Prostate gland (tissue), 2 donors: ENCODE measurements at regions not wholly inside any gene's neighbourhood (a gene's known extent, or its start where the extent isn't known, plus 50 kb on each side); places are given as distances from the start of the nearest gene placed in this dataset.

Experiments used
- DNase-seq: peaks from one replicate; pipeline ENCODE4 v3.0.0-alpha.2; 2019; ENCODE audit warnings: low spot score
- H3K27ac ChIP-seq, 2 donors: fragments of 200-600 bp; sonication (generic); 2 replicates each; pipeline ENCODE4 v1.5.1; 2017 to 2019
- H3K27me3 ChIP-seq: fragments of 200-600 bp; sonication (generic); replicated peaks from 2 replicates; pipeline ENCODE4 v1.5.1; 2019; ENCODE audit not compliant: insufficient read depth
- H3K36me3 ChIP-seq, 2 donors: fragments of 200-600 bp; sonication (generic); 1 replicate in 1 of 2; 2 replicates in 1 of 2; pipeline versions ENCODE4 v1.5.1 to v1.8.1; 2017 to 2019
- H3K4me1 ChIP-seq: fragments of 200-600 bp; sonication (generic); replicated peaks from 2 replicates; pipeline ENCODE4 v1.5.1; 2019
- H3K4me3 ChIP-seq, 2 donors: fragments of 200-600 bp; sonication (generic); 2 replicates each; pipeline ENCODE4 v1.5.1; 2017 to 2019
- H3K9me3 ChIP-seq: fragments of 200-600 bp; sonication (generic); 2 replicates; pipeline ENCODE4 v1.5.1; 2017
- POLR2A ChIP-seq: fragments of 450-650 bp; IDR thresholded peaks from one replicate; pipeline ENCODE4 v1.6.1; 2016; ENCODE audit warnings: antibody characterized with exemption, mild to moderate bottlenecking
- POLR2AphosphoS5 ChIP-seq: sonication (generic); formaldehyde crosslinking; IDR thresholded peaks from one replicate; pipeline ENCODE4 v1.6.1; 2017; ENCODE audit warnings: antibody characterized with exemption
- WGBS: methylation state at CpG from one replicate; pipeline ENCODE4 v1.1.5; 2018; 5-methylcytosine and 5-hydroxymethylcytosine counted together
- intact Hi-C: fragments of 100-400 bp; cut with DNase I; formaldehyde crosslinking; loops from one replicate; pipeline ENCODE4 v1.14.2; 2022
- TF ChIP-seq, protein P1 (sequence below), 4 experiments: fragments of 200-600 bp in 2 of 4; fragments of 450-650 bp in 2 of 4; sonication (generic) in 2 of 4; IDR thresholded peaks; 1 replicate in 3 of 4; 2 replicates in 1 of 4; pipeline ENCODE4 v1.5.1; 2016 to 2019; ENCODE audit warnings: antibody characterized with exemption in 4 of 4, mild to moderate bottlenecking in 2 of 4, moderate library complexity in 2 of 4

DNA sequence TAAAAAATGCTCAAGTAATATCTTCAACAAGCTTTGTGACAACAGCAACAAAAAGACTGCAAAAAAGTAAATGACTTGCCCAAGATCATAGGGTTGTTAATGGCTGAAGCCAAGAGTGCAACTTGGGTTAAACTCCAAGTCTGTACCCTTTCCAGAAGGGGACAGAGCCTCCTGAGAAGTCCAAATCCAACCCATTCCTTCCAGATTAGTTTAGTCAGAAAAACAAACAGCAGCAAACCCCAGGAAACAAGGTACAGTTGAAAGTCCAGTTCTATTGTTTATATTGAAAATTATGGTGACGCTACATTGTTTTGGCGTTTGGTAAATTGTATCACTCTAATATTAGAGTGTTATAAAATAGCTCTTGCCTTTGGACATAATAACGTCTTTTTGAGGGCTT lies 239.9 kb downstream of the SPTSSA start:
- Histone ChIP-seq H3K36me3 (no peaks in the 10 kb centered on the region), H3K4me1 (no peaks in the 10 kb centered on the region), H3K4me3 (no peak overlapping the region), H3K27ac (no peak overlapping the region), H3K9me3 (no peaks in the 10 kb centered on the region), H3K27me3 (no peaks in the 10 kb centered on the region)
- intact Hi-C loops = no loop called here
- TF ChIP-seq POLR2A (no peak), POLR2AphosphoS5 (no peak)
- TF ChIP-seq, protein P1, sequence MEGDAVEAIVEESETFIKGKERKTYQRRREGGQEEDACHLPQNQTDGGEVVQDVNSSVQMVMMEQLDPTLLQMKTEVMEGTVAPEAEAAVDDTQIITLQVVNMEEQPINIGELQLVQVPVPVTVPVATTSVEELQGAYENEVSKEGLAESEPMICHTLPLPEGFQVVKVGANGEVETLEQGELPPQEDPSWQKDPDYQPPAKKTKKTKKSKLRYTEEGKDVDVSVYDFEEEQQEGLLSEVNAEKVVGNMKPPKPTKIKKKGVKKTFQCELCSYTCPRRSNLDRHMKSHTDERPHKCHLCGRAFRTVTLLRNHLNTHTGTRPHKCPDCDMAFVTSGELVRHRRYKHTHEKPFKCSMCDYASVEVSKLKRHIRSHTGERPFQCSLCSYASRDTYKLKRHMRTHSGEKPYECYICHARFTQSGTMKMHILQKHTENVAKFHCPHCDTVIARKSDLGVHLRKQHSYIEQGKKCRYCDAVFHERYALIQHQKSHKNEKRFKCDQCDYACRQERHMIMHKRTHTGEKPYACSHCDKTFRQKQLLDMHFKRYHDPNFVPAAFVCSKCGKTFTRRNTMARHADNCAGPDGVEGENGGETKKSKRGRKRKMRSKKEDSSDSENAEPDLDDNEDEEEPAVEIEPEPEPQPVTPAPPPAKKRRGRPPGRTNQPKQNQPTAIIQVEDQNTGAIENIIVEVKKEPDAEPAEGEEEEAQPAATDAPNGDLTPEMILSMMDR (IDR thresholded peaks at IDR 0.05) = no peak
- WGBS = 42% methylated on average over 3 of the region's 3 CpGs
- no peak for DNase-seq

DNA sequence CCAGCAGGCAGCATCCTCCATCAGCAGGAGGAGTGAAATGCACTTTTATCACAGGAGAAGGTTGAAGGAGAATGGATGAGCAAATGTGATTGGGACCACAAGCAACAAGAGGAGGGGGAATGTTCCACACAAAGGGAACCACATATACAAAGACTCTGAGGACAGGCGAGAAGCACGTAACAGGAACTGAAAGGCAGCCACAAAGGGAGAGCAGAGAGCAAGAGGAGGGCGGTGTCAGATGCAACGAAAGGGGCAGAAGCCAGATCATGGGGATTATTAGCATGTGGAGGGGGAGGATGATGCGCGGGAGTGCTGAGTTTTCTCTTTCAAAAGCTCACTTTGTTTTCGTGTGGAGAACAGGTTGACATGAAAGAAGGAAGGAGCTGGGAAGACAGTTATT lies 241.1 kb downstream of the SPTSSA start:
- no peak overlapping the region for H3K4me3 ChIP-seq
- H3K9me3 ChIP-seq = no peaks in the 10 kb centered on the region
- TF ChIP-seq POLR2A (no peak), POLR2AphosphoS5 (no peak)
- TF ChIP-seq, protein P1 (IDR thresholded peaks at IDR 0.05) = no peak
- no peaks in the 10 kb centered on the region for H3K4me1 ChIP-seq
- 87% methylated on average over 7 of the region's 7 CpGs for WGBS
- H3K36me3 ChIP-seq = no peaks in the 10 kb centered on the region
- intact Hi-C loops = no loop called here
- no peaks in the 10 kb centered on the region for H3K27me3 ChIP-seq
- DNase-seq = no peak
- H3K27ac ChIP-seq = no peak overlapping the region

DNA sequence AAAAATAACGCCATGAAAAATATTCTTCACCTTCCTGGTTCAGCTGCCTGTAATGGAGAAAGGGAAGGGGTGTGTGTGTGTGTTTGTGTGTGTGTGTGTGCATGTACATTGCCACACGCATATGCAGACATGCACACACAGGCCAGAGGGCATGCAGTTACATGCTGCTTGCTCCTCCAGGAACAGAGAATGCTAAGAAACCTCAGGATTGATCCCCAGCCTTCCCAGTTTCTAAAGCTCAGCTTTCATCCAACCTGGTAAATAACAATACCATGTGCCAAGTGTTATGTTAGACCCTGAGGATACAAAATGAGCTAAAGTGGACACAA lies 241.7 kb downstream of the SPTSSA start:
- TF ChIP-seq POLR2AphosphoS5 (no peak), POLR2A (no peak)
- Histone ChIP-seq H3K4me1 (no peaks in the 10 kb centered on the region), H3K27ac (no peak overlapping the region), H3K4me3 (no peak overlapping the region), H3K27me3 (no peaks in the 10 kb centered on the region), H3K36me3 (no peaks in the 10 kb centered on the region), H3K9me3 (no peaks in the 10 kb centered on the region)
- intact Hi-C loops = no loop called here
- 42% methylated on average over 2 of the region's 2 CpGs for WGBS
- DNase-seq = no peak

DNA sequence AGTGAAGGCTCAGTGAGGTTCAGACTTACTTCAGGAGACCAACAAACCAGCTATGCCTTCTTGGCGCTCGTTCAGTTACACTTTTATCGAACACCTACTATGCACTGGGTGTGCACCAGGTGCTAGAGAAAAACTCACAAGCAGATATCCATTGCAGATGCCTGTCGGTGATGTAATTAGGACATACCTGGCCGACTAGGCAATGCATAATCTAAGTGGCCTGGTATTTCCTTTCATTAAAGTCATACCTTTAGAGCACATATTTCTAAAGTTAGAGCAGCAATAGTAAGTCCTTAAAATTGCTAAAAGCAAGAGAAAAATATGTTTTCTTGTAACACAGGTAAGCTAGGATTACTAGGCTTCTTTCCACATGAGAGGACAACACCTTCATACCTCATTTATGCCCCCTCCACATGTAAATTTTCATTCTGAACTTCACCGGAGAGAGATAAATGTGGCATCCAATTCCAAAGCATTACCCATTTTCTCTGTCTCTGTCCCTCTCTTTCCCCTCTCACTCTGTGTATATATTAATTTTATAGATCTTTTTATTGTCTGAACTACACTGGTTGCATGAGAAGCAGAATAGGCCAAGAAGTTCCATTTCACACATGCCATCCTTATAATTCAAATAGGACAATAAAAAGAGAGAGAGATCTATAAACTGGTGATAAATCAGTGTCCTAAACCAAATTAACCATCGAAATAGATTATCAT lies 242.2 kb downstream of the SPTSSA start:
- Histone ChIP-seq H3K27me3 (no peaks in the 10 kb centered on the region), H3K4me3 (no peak overlapping the region), H3K36me3 (no peaks in the 10 kb centered on the region), H3K27ac (no peak overlapping the region), H3K4me1 (no peaks in the 10 kb centered on the region), H3K9me3 (no peaks in the 10 kb centered on the region)
- 62% methylated on average over 7 of the region's 7 CpGs for WGBS
- intact Hi-C loops = no loop called here
- TF ChIP-seq POLR2AphosphoS5 (no peak), POLR2A (no peak)
- TF ChIP-seq, protein P1 (IDR thresholded peaks at IDR 0.05) = no peak
- no peak for DNase-seq

DNA sequence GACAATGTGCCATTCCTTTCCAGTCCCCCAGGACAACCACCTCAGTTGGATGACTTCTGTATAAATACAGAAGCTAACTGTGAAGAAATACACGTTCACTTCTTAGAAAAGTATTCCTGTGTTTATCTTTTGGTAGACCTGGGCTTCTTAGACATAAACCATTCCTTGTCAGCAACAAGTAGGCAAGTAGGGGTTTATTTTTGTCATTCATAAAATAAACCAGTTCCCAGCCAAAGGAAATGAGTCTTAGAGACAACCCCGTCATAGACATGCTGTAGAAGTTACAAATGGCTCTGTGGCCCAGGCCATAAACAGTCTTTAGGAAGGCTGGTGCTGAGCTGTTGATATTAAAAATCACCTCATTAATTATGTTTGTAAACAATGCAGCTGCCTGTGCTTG lies 243.2 kb downstream of the SPTSSA start:
- H3K27me3 ChIP-seq = no peaks in the 10 kb centered on the region
- no peaks in the 10 kb centered on the region for H3K36me3 ChIP-seq
- H3K4me1 ChIP-seq = no peaks in the 10 kb centered on the region
- H3K4me3 ChIP-seq = no peak overlapping the region
- H3K27ac ChIP-seq = no peak overlapping the region
- H3K9me3 ChIP-seq = no peaks in the 10 kb centered on the region
- intact Hi-C loops = no loop called here
- 81% methylated on average over 2 of the region's 2 CpGs for WGBS
- TF ChIP-seq POLR2AphosphoS5 (no peak), POLR2A (no peak)
- TF ChIP-seq, protein P1 (IDR thresholded peaks at IDR 0.05) = no peak
- no peak for DNase-seq
